Pancreas (tissue), 10 donors: ENCODE measurements at regions not wholly inside any gene's neighbourhood (a gene's known extent, or its start where the extent isn't known, plus 50 kb on each side); places are given as distances from the start of the nearest gene placed in this dataset.

Experiments used
- ATAC-seq, 4 donors: fragments of 200-7000 bp; cut with Tn5 transposase; one replicate each; pipeline versions ENCODE4 v1.8.0 to v1.9.1; 2020; ENCODE audit warnings: mild to moderate bottlenecking in 4 of 4, moderate library complexity in 4 of 4
- DNase-seq, 6 donors: peaks; one replicate each; pipeline ENCODE4 v3.0.0-alpha.2; 2020
- FAIRE-seq: peaks from 2 replicates; lab custom pipeline; 2012; peaks lifted over from hg19 to GRCh38; lab: Jason Lieb, UNC
- H3K27ac ChIP-seq, 4 donors: fragments of 200-600 bp; sonication (generic); 1 replicate in 3 of 4; 2 replicates in 1 of 4; pipeline versions ENCODE4 v1.5.0 to v1.8.0; 2020
- H3K27me3 ChIP-seq, 4 donors: fragments of 200-600 bp; one replicate each; pipeline ENCODE4 v1.8.0; 2021
- H3K36me3 ChIP-seq, 3 donors: fragments of 200-600 bp; sonication (generic) in 1 of 3; one replicate each; pipeline versions ENCODE4 v1.5.0 to v1.8.0; 2020 to 2021
- H3K4me1 ChIP-seq, 3 donors: fragments of 200-600 bp; one replicate each; pipeline ENCODE4 v1.8.0; 2021
- H3K4me3 ChIP-seq, 4 donors: fragments of 200-600 bp; sonication (generic) in 2 of 4; one replicate each; pipeline versions ENCODE4 v1.5.0 to v1.8.0; 2020 to 2021
- H3K9me3 ChIP-seq, 4 donors: fragments of 200-600 bp; one replicate each; pipeline ENCODE4 v1.8.0; 2021
- CTCF ChIP-seq, 4 donors: fragments of 200-600 bp; sonication (generic) in 3 of 4; IDR thresholded peaks; one replicate each; pipeline versions ENCODE4 v1.5.0 to v1.8.0; 2021; ENCODE audit warnings: antibody characterized with exemption in 4 of 4
- WGBS, 2 donors: extraction: QIAGEN DNeasy Blood & Tissue Kit; methylation state at CpG; one replicate each; pipeline ENCODE4 v1.1.7; 2013; 5-methylcytosine and 5-hydroxymethylcytosine counted together
- intact Hi-C, 3 donors: fragments of 100-400 bp; cut with DNase I; formaldehyde crosslinking; loops; one replicate each; pipeline versions ENCODE4 v1.11.1 to v1.14.2; 2022
- donor health status: healthy with polysubstance abuse.
- donor health status: DM: no; HTN: no; CAD: no; lungs with moderate emphysema.
- donor health status: DM: no; HTN: no; CAD: no.
- donor health status: control.
- donor health status: control.
- donor health status: Bipolar disorder and iron deficiency.
- donor health status: DM: yes; HTN: yes; CAD: no.
- donor health status: DM: no; HTN: no; CAD: no.
- donor health status: DM: no; HTN: no; CAD: no.
- donor health status: DM: yes; HTN: yes; CAD: no.

- H3K4me1 ChIP-seq: peaks cover 0 to 2% (median 0%) of the 10 kb centered on the region in 3 donors
- H3K36me3 ChIP-seq: no peaks in the 10 kb centered on the region
- no peak for TF ChIP-seq CTCF (IDR thresholded peaks at IDR 0.05)
- intact Hi-C loops: no loop called here
- DNase-seq: peak in 2 of 6 donors; percentile 7 to 76
- H3K4me3 ChIP-seq: no peak overlapping the region
- 42 to 59% methylated on average over 14 of the region's 14 CpGs for WGBS, 2 donors
- H3K27ac ChIP-seq: no peak overlapping the region
- no peak for FAIRE-seq
- H3K27me3 ChIP-seq: peaks cover 0 to 12% (median 4%) of the 10 kb centered on the region in 4 donors
- no peak for ATAC-seq
- no peaks in the 10 kb centered on the region for H3K9me3 ChIP-seq
Observed at GRCh38 chr15:20353966-20354883, 187.4 kb downstream of the GOLGA6L6 start.

GRCh38 chr15:20352241-20353200 lies 189.1 kb downstream of the GOLGA6L6 start:
- intact Hi-C loops: no loop called here
- ATAC-seq (no peak), DNase-seq (peak in 2 of 6 donors; percentile 9 to 85), FAIRE-seq (no peak)
- Histone ChIP-seq H3K9me3 (no peaks in the 10 kb centered on the region), H3K36me3 (no peaks in the 10 kb centered on the region), H3K27ac (no peak overlapping the region), H3K4me1 (peaks cover 0 to 2% (median 0%) of the 10 kb centered on the region in 3 donors), H3K4me3 (no peak overlapping the region), H3K27me3 (peaks cover 0 to 18% (median 4%) of the 10 kb centered on the region in 4 donors)
- no peak for TF ChIP-seq CTCF (IDR thresholded peaks at IDR 0.05)
- WGBS, 2 donors: 33 to 46% methylated on average over 17 of the region's 17 CpGs

GRCh38 chr15:20351448-20351971 lies 190.1 kb downstream of the GOLGA6L6 start:
- DNase-seq: peak in 3 of 6 donors; percentile 11 to 89 (median 48)

More at GRCh38 chr15:20351448-20351971, 190.1 kb downstream of the GOLGA6L6 start:
- ATAC-seq (no peak), FAIRE-seq (no peak)
- WGBS, 2 donors: 32 to 37% methylated on average over 9 of the region's 9 CpGs
- Histone ChIP-seq H3K4me3 (no peak overlapping the region), H3K4me1 (peaks cover 0 to 2% (median 0%) of the 10 kb centered on the region in 3 donors), H3K36me3 (no peaks in the 10 kb centered on the region), H3K9me3 (no peaks in the 10 kb centered on the region), H3K27ac (no peak overlapping the region), H3K27me3 (peaks cover 0 to 18% (median 4%) of the 10 kb centered on the region in 4 donors)
- no peak for TF ChIP-seq CTCF (IDR thresholded peaks at IDR 0.05)
- intact Hi-C loops: no loop called here
